ENCODE measurements at regions not wholly inside any gene's neighbourhood (a gene's known extent, or its start where the extent isn't known, plus 50 kb on each side); places are given as distances from the start of the nearest gene placed in this dataset.

DNA sequence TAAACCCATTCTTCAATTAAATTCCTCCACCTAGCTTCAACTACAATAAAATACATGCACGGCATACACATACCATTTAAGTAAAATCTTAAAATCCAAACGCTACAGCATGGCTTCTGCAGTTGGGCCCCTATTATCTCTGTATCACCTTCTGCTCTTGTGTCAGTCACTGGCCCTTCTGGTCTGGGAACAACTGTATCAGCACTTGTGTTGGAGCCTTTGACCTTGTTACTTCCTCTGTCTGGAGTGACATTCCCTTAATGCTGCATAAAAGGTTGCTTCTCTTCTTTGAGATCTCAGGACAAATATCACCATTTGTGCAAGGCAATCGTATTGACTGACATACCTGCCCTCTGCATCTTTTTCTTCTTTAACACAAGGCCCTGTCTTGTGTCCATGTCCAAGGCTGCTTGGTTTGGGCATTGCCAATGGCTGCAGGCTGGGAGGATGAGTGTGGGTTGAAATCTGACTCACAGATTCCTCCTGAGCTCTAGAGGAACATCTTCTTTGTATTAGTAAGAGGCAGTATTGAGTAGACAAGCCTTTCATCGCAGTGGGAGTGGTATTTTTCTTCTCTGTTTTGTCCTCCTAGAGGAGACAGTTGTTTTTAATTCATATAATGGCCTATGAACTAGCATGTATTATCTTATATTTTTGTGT is 267.8 kb upstream of the TRIB2 start:
- TF ChIP-seq POLR2A (IDR thresholded peaks at IDR 0.05; ENCODE audit: low read depth, low read length) (no peak), MYC (IDR thresholded peaks at IDR 0.05; ENCODE audit: low read depth, low read length) (no peak), EZH2 (IDR thresholded peaks at IDR 0.05; ENCODE audit: borderline replicate concordance, low read depth, low read length, severe bottlenecking) (no peak)
- TF ChIP-seq, protein P1, sequence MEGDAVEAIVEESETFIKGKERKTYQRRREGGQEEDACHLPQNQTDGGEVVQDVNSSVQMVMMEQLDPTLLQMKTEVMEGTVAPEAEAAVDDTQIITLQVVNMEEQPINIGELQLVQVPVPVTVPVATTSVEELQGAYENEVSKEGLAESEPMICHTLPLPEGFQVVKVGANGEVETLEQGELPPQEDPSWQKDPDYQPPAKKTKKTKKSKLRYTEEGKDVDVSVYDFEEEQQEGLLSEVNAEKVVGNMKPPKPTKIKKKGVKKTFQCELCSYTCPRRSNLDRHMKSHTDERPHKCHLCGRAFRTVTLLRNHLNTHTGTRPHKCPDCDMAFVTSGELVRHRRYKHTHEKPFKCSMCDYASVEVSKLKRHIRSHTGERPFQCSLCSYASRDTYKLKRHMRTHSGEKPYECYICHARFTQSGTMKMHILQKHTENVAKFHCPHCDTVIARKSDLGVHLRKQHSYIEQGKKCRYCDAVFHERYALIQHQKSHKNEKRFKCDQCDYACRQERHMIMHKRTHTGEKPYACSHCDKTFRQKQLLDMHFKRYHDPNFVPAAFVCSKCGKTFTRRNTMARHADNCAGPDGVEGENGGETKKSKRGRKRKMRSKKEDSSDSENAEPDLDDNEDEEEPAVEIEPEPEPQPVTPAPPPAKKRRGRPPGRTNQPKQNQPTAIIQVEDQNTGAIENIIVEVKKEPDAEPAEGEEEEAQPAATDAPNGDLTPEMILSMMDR (IDR thresholded peaks at IDR 0.05; ENCODE audit: extremely low read depth in 1 of 2, insufficient read depth in 1 of 2, low read depth in 1 of 2, low read length in 2 of 2), result no peak

Data from endothelial cell of umbilical vein (primary cell).